ENCODE measurements at regions not wholly inside any gene's neighbourhood (a gene's known extent, or its start where the extent isn't known, plus 50 kb on each side); places are given as distances from the start of the nearest gene placed in this dataset.

DNA sequence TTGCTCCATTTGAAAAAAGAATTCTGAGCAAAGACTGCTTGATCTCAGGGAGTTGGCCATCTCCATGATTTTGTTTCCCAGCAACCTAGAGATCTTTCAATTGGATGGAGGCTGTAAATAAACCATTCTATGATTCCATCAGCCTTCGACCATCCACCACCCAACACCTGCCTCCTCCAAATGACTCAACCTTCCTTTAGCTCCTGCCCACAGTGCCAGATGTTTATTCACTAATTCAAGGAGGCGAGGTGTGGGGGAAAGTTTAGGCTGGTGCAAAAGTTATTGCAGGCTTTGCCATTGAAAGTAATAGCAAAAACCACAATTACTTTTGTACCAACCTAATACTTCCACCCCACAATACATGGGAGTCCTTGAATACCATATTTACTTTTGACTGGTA, 327.5 kb downstream of the CAAP1 start:
- TF ChIP-seq, protein P1, sequence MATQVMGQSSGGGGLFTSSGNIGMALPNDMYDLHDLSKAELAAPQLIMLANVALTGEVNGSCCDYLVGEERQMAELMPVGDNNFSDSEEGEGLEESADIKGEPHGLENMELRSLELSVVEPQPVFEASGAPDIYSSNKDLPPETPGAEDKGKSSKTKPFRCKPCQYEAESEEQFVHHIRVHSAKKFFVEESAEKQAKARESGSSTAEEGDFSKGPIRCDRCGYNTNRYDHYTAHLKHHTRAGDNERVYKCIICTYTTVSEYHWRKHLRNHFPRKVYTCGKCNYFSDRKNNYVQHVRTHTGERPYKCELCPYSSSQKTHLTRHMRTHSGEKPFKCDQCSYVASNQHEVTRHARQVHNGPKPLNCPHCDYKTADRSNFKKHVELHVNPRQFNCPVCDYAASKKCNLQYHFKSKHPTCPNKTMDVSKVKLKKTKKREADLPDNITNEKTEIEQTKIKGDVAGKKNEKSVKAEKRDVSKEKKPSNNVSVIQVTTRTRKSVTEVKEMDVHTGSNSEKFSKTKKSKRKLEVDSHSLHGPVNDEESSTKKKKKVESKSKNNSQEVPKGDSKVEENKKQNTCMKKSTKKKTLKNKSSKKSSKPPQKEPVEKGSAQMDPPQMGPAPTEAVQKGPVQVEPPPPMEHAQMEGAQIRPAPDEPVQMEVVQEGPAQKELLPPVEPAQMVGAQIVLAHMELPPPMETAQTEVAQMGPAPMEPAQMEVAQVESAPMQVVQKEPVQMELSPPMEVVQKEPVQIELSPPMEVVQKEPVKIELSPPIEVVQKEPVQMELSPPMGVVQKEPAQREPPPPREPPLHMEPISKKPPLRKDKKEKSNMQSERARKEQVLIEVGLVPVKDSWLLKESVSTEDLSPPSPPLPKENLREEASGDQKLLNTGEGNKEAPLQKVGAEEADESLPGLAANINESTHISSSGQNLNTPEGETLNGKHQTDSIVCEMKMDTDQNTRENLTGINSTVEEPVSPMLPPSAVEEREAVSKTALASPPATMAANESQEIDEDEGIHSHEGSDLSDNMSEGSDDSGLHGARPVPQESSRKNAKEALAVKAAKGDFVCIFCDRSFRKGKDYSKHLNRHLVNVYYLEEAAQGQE (IDR thresholded peaks at IDR 0.05; ENCODE audit: insufficient read depth in 1 of 2, low read depth in 2 of 2, low read length in 2 of 2): no peak
- TF ChIP-seq SIN3A (IDR thresholded peaks at IDR 0.05; ENCODE audit: borderline replicate concordance, insufficient read depth, low read length): no peak
- TF ChIP-seq FOXP2 (optimal IDR thresholded peaks at IDR 0.05; ENCODE audit: borderline replicate concordance, extremely low read depth, extremely low read length, insufficient read depth): no peak
- TF ChIP-seq TAF1 (IDR thresholded peaks at IDR 0.05; ENCODE audit: borderline replicate concordance, insufficient read depth, low read length): no peak
- TF ChIP-seq POLR2AphosphoS5 (IDR thresholded peaks at IDR 0.05; ENCODE audit: low read depth, low read length): no peak

DNA sequence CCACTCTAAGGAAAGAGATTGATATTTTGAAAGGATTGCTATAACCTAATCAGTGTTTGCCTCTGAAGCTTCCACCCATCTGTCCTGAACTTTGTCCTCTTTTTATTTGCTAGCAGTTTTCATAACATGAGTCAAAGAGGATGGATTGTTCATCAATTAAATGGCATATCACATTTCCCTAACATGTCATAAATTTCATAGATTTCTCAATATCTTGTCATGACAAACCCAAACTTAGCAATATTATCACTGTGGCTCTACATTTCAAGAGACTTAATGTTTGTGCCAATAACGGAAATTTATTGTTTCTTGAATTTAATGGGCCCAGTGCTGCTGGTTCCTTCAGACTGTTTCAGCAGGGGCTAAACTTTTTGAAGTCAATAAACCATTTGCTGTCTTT, 330.3 kb downstream of the CAAP1 start:
- TF ChIP-seq POLR2AphosphoS5 (IDR thresholded peaks at IDR 0.05; ENCODE audit: low read depth, low read length) (no peak), FOXP2 (optimal IDR thresholded peaks at IDR 0.05; ENCODE audit: borderline replicate concordance, extremely low read depth, extremely low read length, insufficient read depth) (no peak), SIN3A (IDR thresholded peaks at IDR 0.05; ENCODE audit: borderline replicate concordance, insufficient read depth, low read length) (no peak), TAF1 (IDR thresholded peaks at IDR 0.05; ENCODE audit: borderline replicate concordance, insufficient read depth, low read length) (no peak)
- TF ChIP-seq, protein P1 (IDR thresholded peaks at IDR 0.05; ENCODE audit: insufficient read depth in 1 of 2, low read depth in 2 of 2, low read length in 2 of 2): no peak

DNA sequence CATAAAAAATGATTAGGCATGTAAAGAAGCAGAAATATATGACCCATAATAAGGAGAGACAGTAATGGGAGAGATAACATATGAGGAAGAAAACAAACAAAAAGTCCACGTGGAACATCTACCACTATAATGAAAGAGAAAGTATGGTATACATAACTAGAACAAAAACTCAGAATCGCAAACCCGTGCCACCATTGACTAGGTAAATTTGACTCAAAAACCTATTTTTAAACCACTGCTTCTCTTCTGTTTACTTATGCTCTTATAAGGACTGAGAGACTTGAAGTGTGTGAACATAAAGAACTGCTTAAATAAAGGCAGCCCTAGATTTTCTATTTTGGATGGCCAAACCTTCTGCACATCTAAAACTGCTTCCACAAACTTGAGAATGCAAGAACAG, 330.7 kb downstream of the CAAP1 start:
- TF ChIP-seq SIN3A (IDR thresholded peaks at IDR 0.05; ENCODE audit: borderline replicate concordance, insufficient read depth, low read length) (no peak), TAF1 (IDR thresholded peaks at IDR 0.05; ENCODE audit: borderline replicate concordance, insufficient read depth, low read length) (no peak), FOXP2 (optimal IDR thresholded peaks at IDR 0.05; ENCODE audit: borderline replicate concordance, extremely low read depth, extremely low read length, insufficient read depth) (no peak)
- TF ChIP-seq, protein P1 (IDR thresholded peaks at IDR 0.05; ENCODE audit: insufficient read depth in 1 of 2, low read depth in 2 of 2, low read length in 2 of 2): no peak

DNA sequence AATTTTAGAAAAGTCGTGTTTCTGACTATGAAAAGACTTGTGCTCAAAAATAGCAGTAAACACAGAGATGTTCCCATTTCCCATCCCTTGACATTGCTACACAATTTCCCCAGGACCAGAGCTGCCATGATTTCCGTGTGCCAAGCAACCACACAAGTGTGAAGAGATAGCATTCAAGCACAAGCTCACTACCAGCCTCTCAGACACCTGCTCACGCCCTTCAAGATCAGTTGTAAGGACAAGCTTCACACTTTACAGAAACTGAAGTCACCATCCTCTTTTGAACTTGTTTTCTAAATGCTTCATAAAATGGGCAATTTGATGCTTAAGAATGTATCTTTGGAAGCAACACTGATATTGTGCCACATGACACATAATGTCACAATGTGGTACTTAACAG, 333.1 kb downstream of the CAAP1 start:
- TF ChIP-seq SIN3A (IDR thresholded peaks at IDR 0.05; ENCODE audit: borderline replicate concordance, insufficient read depth, low read length) (no peak), FOXP2 (optimal IDR thresholded peaks at IDR 0.05; ENCODE audit: borderline replicate concordance, extremely low read depth, extremely low read length, insufficient read depth) (no peak), POLR2AphosphoS5 (IDR thresholded peaks at IDR 0.05; ENCODE audit: low read depth, low read length) (no peak), TAF1 (IDR thresholded peaks at IDR 0.05; ENCODE audit: borderline replicate concordance, insufficient read depth, low read length) (no peak)
- TF ChIP-seq, protein P1 (IDR thresholded peaks at IDR 0.05; ENCODE audit: insufficient read depth in 1 of 2, low read depth in 2 of 2, low read length in 2 of 2): no peak

DNA sequence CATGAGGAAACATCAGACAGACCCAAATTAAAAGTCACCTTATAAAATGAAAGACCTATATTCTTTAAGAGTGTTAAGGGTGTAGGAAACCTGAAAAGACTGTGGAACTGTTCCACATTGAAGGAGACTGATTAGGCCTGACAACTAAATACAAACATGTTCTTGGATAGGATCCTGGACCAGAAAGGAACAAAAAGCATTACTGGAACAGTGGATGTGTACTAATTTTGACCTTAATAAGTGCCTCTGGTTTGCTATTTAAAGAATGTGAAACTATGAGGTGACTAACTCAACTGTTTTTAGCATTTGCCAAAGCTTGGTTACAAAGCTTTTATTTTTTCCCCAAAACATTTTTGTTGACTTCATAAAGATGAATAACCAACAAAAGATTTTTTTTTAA, 340.6 kb downstream of the CAAP1 start:
- TF ChIP-seq, protein P1 (IDR thresholded peaks at IDR 0.05; ENCODE audit: insufficient read depth in 1 of 2, low read depth in 2 of 2, low read length in 2 of 2): no peak
- TF ChIP-seq TAF1 (IDR thresholded peaks at IDR 0.05; ENCODE audit: borderline replicate concordance, insufficient read depth, low read length) (no peak), FOXP2 (optimal IDR thresholded peaks at IDR 0.05; ENCODE audit: borderline replicate concordance, extremely low read depth, extremely low read length, insufficient read depth) (no peak), SIN3A (IDR thresholded peaks at IDR 0.05; ENCODE audit: borderline replicate concordance, insufficient read depth, low read length) (no peak), POLR2AphosphoS5 (IDR thresholded peaks at IDR 0.05; ENCODE audit: low read depth, low read length) (no peak)

All from PFSK-1 (cell line).